ENCODE measurements at regions not wholly inside any gene's neighbourhood (a gene's known extent, or its start where the extent isn't known, plus 50 kb on each side); places are given as distances from the start of the nearest gene placed in this dataset.

- no peak for TF ChIP-seq CTCF (IDR thresholded peaks at IDR 0.05; ENCODE audit: partially characterized antibody, unreplicated experiment)
- H3K27me3 Mint-ChIP-seq (ENCODE audit: unreplicated experiment), result peaks cover 5% of the 10 kb centered on the region
- no peak overlapping the region for H3K27ac Mint-ChIP-seq (ENCODE audit: unreplicated experiment)
- no peaks in the 10 kb centered on the region for H3K36me3 Mint-ChIP-seq (ENCODE audit: unreplicated experiment)
- H3K9me3 Mint-ChIP-seq (ENCODE audit: unreplicated experiment), result peaks cover 6% of the 10 kb centered on the region
- DNase-seq, result no peak
- peaks cover 35% of the 10 kb centered on the region for H3K4me1 Mint-ChIP-seq (ENCODE audit: low read depth, unreplicated experiment)
- no peak overlapping the region for H3K4me3 Mint-ChIP-seq (ENCODE audit: unreplicated experiment)
Observed at GRCh38 chr4:87901422-87901992, 68.7 kb downstream of the MEPE start.

- Mint-ChIP-seq H3K4me3 (ENCODE audit: unreplicated experiment) (peak overlapping the region; percentile 56), H3K36me3 (ENCODE audit: unreplicated experiment) (no peaks in the 10 kb centered on the region), H3K4me1 (ENCODE audit: low read depth, unreplicated experiment) (peaks cover 25% of the 10 kb centered on the region), H3K9me3 (ENCODE audit: unreplicated experiment) (peaks cover 6% of the 10 kb centered on the region), H3K27ac (ENCODE audit: unreplicated experiment) (peak overlapping the region; percentile 90), H3K27me3 (ENCODE audit: unreplicated experiment) (peaks cover 5% of the 10 kb centered on the region)
- no peak for TF ChIP-seq CTCF (IDR thresholded peaks at IDR 0.05; ENCODE audit: partially characterized antibody, unreplicated experiment)
- DNase-seq, result peak; percentile 45
Observed at GRCh38 chr4:87904639-87905160, 70.8 kb upstream of the SPP1 start.

- H3K27ac Mint-ChIP-seq (ENCODE audit: unreplicated experiment), result no peak overlapping the region
- no peak for DNase-seq
- peaks cover 5% of the 10 kb centered on the region for H3K27me3 Mint-ChIP-seq (ENCODE audit: unreplicated experiment)
- H3K4me1 Mint-ChIP-seq (ENCODE audit: low read depth, unreplicated experiment), result peaks cover 19% of the 10 kb centered on the region
- peaks cover 6% of the 10 kb centered on the region for H3K9me3 Mint-ChIP-seq (ENCODE audit: unreplicated experiment)
- no peak overlapping the region for H3K4me3 Mint-ChIP-seq (ENCODE audit: unreplicated experiment)
- TF ChIP-seq CTCF (IDR thresholded peaks at IDR 0.05; ENCODE audit: partially characterized antibody, unreplicated experiment), result no peak
- H3K36me3 Mint-ChIP-seq (ENCODE audit: unreplicated experiment), result peaks cover 3% of the 10 kb centered on the region
Observed at GRCh38 chr4:87908336-87908735, 67.2 kb upstream of the SPP1 start.

- Mint-ChIP-seq H3K27me3 (ENCODE audit: unreplicated experiment) (no peaks in the 10 kb centered on the region), H3K9me3 (ENCODE audit: unreplicated experiment) (no peaks in the 10 kb centered on the region), H3K36me3 (ENCODE audit: unreplicated experiment) (peaks cover 3% of the 10 kb centered on the region), H3K4me1 (ENCODE audit: low read depth, unreplicated experiment) (peaks cover 4% of the 10 kb centered on the region), H3K4me3 (ENCODE audit: unreplicated experiment) (no peak overlapping the region), H3K27ac (ENCODE audit: unreplicated experiment) (peak overlapping the region; percentile 35)
- DNase-seq, result no peak
- no peak for TF ChIP-seq CTCF (IDR thresholded peaks at IDR 0.05; ENCODE audit: partially characterized antibody, unreplicated experiment)
Observed at GRCh38 chr4:87910795-87911194, 64.7 kb upstream of the SPP1 start.

- Mint-ChIP-seq H3K4me3 (ENCODE audit: unreplicated experiment) (no peak overlapping the region), H3K36me3 (ENCODE audit: unreplicated experiment) (peaks cover 3% of the 10 kb centered on the region), H3K9me3 (ENCODE audit: unreplicated experiment) (no peaks in the 10 kb centered on the region), H3K27ac (ENCODE audit: unreplicated experiment) (peak overlapping the region; percentile 4), H3K4me1 (ENCODE audit: low read depth, unreplicated experiment) (peaks cover 4% of the 10 kb centered on the region), H3K27me3 (ENCODE audit: unreplicated experiment) (no peaks in the 10 kb centered on the region)
- TF ChIP-seq CTCF (IDR thresholded peaks at IDR 0.05; ENCODE audit: partially characterized antibody, unreplicated experiment), result no peak
- DNase-seq, result no peak
Observed at GRCh38 chr4:87911252-87911774, 64.2 kb upstream of the SPP1 start.
